ENCODE measurements at regions not wholly inside any gene's neighbourhood (a gene's known extent, or its start where the extent isn't known, plus 50 kb on each side); places are given as distances from the start of the nearest gene placed in this dataset.

DNA sequence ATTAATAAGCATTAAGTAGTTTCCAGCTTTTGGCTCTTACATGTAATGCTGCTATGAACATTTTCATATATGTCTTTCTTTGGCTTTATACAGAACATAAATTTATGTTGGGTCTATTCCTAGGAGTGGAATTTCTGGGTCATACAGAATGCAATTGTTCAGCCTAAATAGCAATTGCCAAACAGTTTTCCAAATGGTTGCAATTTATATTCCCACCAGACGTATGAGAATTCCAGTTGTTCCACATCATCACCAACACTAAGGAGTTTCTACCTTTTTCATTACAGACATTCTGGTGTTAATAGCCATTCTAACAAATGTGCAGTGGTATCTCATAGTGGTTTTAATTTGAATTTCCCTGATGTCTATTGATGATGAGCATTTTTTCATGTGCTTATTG is 160.1 kb upstream of the TMC3 start:
- DNase-seq (ENCODE audit: low spot score in 2 of 2) (no peak), ATAC-seq (no peak)
- no peak overlapping the region for H3K4me3 Mint-ChIP-seq
- no peak overlapping the region for H3K27ac Mint-ChIP-seq
- no peaks in the 10 kb centered on the region for H3K36me3 Mint-ChIP-seq
- no peaks in the 10 kb centered on the region for H3K4me1 Mint-ChIP-seq
- no peaks in the 10 kb centered on the region for H3K9me3 Mint-ChIP-seq

DNA sequence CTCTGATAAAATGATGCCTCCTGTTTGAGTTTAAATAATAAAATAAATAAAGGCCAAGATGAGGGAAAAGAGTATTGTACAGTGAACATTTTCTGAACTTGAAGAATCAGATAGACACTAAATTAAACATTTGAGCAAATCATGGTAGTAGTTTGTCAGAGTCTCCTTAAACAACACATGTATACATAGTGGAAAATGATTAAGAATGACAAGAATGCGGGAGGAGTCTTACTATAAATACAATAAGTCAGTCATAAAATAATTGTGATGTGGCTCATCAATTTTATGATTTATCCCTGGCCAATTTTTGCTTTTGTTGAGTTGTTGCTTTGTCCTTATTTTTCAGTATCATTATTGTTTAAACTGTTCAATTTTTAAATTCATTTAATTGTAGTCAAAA is 158.0 kb upstream of the TMC3 start:
- no peaks in the 10 kb centered on the region for H3K36me3 Mint-ChIP-seq
- no peak overlapping the region for H3K4me3 Mint-ChIP-seq
- no peak overlapping the region for H3K27ac Mint-ChIP-seq
- no peaks in the 10 kb centered on the region for H3K9me3 Mint-ChIP-seq
- ATAC-seq (no peak), DNase-seq (ENCODE audit: low spot score in 2 of 2) (no peak)
- H3K4me1 Mint-ChIP-seq: no peaks in the 10 kb centered on the region

DNA sequence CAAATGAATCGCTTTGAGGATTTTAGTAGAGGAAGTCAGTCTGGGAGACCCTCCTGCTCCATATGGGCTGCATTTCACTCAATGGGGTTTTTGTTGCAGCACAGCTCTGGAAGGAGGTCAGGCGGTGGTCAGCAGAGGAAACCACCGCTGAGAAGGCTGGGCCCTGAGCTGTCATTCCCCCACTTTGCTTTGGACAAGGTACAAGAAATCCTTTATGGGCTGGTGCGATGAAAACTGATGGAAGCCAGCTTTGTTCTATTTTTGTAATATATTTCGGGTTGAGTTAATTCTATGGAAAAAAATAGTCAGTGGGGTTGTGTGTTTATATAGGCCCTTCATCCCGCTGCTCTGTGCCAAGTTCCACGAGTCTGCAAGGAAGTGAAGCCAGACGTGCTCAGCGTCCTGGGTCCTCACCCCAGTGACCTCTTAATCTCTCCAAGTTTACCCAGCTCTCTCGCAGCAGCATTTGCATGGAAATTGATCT is 157.1 kb upstream of the TMC3 start:
- ATAC-seq: no peak
- Mint-ChIP-seq H3K36me3 (no peaks in the 10 kb centered on the region), H3K4me3 (no peak overlapping the region), H3K9me3 (no peaks in the 10 kb centered on the region), H3K4me1 (no peaks in the 10 kb centered on the region), H3K27ac (no peak overlapping the region)
- no peak for DNase-seq (ENCODE audit: low spot score in 2 of 2)

DNA sequence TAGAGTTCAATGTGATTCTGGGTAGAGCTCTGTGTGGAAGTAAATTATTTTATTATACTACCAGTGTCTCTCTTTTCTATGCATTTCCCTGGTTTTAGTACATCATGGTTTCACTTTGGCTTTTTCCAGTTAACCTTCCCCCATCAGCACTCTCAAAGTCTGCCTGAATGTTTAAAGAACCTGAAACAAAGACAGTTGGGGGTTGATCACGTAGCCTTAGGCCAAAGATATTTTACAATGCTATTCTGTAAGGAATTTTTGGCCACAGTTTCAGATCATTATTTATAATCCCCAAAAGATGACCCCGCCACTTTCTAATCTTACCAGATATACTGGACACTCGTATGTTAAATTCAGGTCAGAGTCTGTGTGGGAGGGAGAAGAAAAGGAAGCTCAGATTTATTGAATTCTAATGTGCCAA is 156.3 kb upstream of the TMC3 start:
- DNase-seq (ENCODE audit: low spot score in 2 of 2): no peak
- no peak overlapping the region for H3K4me3 Mint-ChIP-seq
- no peaks in the 10 kb centered on the region for H3K9me3 Mint-ChIP-seq
- H3K4me1 Mint-ChIP-seq: no peaks in the 10 kb centered on the region
- H3K36me3 Mint-ChIP-seq: no peaks in the 10 kb centered on the region
- no peak overlapping the region for H3K27ac Mint-ChIP-seq
- no peak for ATAC-seq

DNA sequence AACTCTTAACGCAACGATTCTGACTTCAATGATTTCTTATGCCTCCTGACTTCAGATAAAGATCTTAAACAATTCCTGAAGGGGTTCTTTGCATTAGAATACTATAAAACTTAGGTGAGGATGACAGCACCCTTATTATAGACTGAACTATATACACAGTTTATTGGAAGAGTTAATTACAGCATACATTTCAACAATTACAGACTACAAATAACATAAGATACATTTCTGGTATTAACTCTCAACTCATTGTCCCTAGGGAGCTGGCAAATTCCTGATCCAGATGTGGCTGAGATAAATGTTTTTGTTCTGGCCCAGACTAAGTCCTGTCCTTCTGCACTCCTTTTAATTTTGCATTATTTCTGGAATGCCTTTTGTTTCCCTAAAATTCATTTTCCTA is 155.5 kb upstream of the TMC3 start:
- Mint-ChIP-seq H3K4me3 (no peak overlapping the region), H3K9me3 (no peaks in the 10 kb centered on the region), H3K4me1 (no peaks in the 10 kb centered on the region), H3K27ac (no peak overlapping the region), H3K36me3 (no peaks in the 10 kb centered on the region)
- ATAC-seq (no peak), DNase-seq (ENCODE audit: low spot score in 2 of 2) (no peak)

DNA sequence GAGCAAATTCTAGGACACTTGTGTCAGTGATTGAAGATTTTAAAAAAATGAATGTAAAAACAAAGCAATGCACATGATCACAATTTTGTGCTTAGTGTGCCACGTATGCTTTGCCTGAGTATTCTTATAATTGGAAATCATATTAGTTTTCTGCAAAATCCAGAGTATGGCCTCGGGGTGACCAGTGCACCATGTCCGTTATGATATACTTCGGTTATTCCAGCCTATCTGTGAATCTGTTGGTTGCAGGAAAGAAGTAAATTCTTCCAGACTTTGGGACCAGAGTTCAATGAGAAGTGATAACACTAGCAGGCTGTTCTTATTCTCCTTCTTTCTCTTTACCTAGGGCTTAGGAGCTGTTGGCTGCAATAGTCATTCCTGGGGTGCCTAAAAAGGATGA is 152.0 kb upstream of the TMC3 start:
- ATAC-seq (no peak), DNase-seq (ENCODE audit: low spot score in 2 of 2) (no peak)
- no peaks in the 10 kb centered on the region for H3K36me3 Mint-ChIP-seq
- H3K4me1 Mint-ChIP-seq: no peaks in the 10 kb centered on the region
- H3K9me3 Mint-ChIP-seq: no peaks in the 10 kb centered on the region
- H3K4me3 Mint-ChIP-seq: no peak overlapping the region
- H3K27ac Mint-ChIP-seq: no peak overlapping the region

DNA sequence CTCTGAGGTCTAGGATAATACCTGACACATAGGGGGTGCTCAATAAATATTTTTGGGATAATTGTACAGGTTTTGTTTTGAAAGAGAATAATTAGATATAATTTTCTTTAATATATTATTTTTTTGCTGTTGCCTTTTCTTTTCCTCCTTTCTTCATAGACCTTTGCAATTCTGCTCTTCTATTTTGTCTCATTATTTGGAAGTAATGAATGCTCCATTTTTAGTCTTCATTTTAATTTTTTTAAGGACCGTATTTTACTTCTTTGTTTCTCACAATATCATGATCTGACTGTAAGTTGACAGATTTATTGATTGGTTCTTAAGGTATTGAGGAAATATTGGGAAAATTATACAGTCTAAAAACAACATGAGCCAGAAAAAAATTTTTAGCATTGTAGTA is 150.5 kb upstream of the TMC3 start:
- DNase-seq (ENCODE audit: low spot score in 2 of 2): no peak
- H3K27ac Mint-ChIP-seq: no peak overlapping the region
- H3K4me3 Mint-ChIP-seq: no peak overlapping the region
- H3K36me3 Mint-ChIP-seq: no peaks in the 10 kb centered on the region
- H3K4me1 Mint-ChIP-seq: no peaks in the 10 kb centered on the region
- H3K9me3 Mint-ChIP-seq: no peaks in the 10 kb centered on the region
- no peak for ATAC-seq

DNA sequence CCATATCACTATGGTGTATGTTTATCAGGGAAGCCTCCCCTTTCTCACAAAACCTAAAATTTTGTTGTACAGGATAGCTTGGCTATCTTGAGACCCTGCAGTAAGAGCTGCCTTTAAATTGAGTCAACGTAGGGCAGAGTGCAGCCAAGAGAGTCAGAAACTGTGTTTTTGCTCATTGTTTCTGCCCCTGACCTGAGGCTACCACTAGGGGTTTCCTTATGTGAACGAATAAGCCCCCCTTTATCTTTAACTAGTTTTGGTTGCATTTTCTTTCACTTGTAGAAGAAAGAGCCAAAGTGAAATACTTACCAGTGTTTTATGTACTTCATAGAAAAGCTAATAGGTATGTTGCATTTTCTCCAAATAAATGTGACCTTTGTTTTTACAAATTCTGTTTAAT is 149.9 kb upstream of the TMC3 start:
- Mint-ChIP-seq H3K4me3 (no peak overlapping the region), H3K9me3 (no peaks in the 10 kb centered on the region), H3K36me3 (no peaks in the 10 kb centered on the region), H3K4me1 (no peaks in the 10 kb centered on the region), H3K27ac (no peak overlapping the region)
- ATAC-seq: no peak
- DNase-seq (ENCODE audit: low spot score in 2 of 2): no peak

DNA sequence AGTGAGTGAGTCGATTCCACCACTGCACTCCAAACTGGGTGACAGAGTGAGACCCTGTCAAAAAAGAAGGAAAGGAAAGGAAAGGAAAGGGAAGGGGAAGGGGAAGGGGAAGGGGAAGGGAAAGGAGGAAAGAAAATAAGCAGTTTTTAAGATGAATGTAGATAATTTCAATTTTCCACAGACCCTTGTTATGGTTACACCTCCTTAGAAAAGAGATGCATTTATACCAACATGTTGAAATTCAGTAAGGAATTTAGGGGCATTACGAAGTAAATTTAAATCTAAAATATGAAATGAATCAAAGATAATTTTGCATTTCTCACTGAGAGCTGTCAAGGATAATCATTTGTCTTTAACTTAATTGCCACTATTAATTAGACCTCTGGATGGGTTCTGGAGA is 146.5 kb upstream of the TMC3 start:
- no peaks in the 10 kb centered on the region for H3K9me3 Mint-ChIP-seq
- ATAC-seq (no peak), DNase-seq (ENCODE audit: low spot score in 2 of 2) (no peak)
- no peaks in the 10 kb centered on the region for H3K36me3 Mint-ChIP-seq
- no peak overlapping the region for H3K27ac Mint-ChIP-seq
- H3K4me1 Mint-ChIP-seq: no peaks in the 10 kb centered on the region
- H3K4me3 Mint-ChIP-seq: no peak overlapping the region

DNA sequence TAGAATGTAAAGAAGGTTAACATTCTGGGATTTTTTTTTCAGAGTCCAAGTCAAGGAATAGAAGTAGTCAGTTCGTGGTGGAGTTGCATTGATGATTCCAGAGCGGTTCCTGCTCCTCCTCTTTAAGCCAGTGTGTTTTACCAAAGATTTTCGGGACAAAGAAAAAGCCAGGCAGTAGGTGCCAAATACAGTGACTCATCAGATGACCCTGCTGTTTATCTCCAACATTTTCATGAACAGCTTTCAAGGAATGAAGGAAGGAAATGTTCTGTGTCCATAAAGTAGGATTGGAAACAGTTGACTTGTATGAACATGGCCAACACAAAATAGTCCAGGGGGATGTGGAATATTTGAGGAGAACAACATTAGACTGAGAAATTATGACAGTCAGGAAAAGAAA is 142.4 kb upstream of the TMC3 start:
- Mint-ChIP-seq H3K9me3 (no peaks in the 10 kb centered on the region), H3K4me3 (no peak overlapping the region), H3K27ac (no peak overlapping the region), H3K36me3 (no peaks in the 10 kb centered on the region), H3K4me1 (no peaks in the 10 kb centered on the region)
- ATAC-seq (no peak), DNase-seq (ENCODE audit: low spot score in 2 of 2) (no peak)

DNA sequence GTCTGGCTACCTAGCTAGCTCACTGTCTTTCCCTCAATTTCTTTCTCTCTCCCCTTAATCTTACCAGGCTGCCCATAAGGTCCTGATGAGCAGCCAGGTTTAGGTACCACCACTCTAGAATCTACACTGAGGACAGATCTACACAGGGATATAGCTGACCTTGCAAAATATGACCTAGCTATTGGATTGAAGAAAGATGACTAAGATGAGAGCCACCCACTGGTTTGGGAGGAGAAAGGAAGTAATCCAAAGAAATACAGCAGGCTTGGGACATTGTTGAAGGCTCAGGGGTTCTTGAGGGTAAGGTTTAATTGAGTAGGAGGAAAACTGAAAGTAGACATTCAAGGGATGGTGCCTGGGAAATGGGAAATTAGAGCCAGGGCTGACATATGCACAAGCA is 142.0 kb upstream of the TMC3 start:
- Mint-ChIP-seq H3K4me1 (no peaks in the 10 kb centered on the region), H3K27ac (no peak overlapping the region), H3K9me3 (no peaks in the 10 kb centered on the region), H3K36me3 (no peaks in the 10 kb centered on the region), H3K4me3 (no peak overlapping the region)
- ATAC-seq: no peak
- DNase-seq (ENCODE audit: low spot score in 2 of 2): no peak

DNA sequence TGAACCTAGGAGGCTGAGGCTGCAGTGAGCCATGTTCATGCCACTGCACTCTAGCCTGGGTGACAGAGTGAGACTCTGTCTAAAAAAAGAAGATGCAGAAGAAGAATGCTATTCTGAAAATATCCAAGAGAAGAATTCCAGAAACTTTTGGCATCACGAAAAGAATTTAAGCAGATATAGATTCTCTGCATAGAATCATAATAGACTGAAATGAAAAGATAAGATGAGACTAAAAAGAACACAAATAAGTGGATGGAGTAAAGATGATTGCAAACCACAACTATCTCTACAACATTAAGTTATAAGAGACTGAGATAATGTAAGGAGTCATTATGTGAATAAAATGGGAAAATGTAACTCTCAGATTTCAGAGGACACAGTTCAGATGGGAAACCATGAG is 140.7 kb upstream of the TMC3 start:
- Mint-ChIP-seq H3K4me1 (no peaks in the 10 kb centered on the region), H3K27ac (no peak overlapping the region), H3K36me3 (no peaks in the 10 kb centered on the region), H3K4me3 (no peak overlapping the region), H3K9me3 (no peaks in the 10 kb centered on the region)
- ATAC-seq (no peak), DNase-seq (ENCODE audit: low spot score in 2 of 2) (no peak)

DNA sequence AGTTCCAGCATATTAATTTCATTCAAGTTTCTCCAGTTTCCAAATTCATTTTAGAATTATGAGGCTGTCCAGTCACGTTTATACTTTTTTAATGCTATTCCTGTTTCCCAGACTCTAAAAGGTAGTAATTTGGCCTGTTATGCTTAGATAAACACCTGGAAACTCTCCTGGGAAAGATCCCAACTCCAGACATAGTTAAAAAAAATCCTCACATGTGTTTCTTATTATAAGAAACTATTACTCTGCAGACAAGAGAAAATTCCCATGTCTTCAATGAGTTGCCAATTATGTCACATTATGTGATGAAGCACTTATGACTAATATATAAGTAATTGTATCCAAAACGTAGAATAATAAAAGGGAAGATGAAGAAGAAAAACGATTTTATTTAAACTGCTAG is 137.1 kb upstream of the TMC3 start:
- H3K27ac Mint-ChIP-seq: no peak overlapping the region
- H3K4me1 Mint-ChIP-seq: no peaks in the 10 kb centered on the region
- no peaks in the 10 kb centered on the region for H3K36me3 Mint-ChIP-seq
- no peak overlapping the region for H3K4me3 Mint-ChIP-seq
- DNase-seq (ENCODE audit: low spot score in 2 of 2) (no peak), ATAC-seq (no peak)
- no peaks in the 10 kb centered on the region for H3K9me3 Mint-ChIP-seq

DNA sequence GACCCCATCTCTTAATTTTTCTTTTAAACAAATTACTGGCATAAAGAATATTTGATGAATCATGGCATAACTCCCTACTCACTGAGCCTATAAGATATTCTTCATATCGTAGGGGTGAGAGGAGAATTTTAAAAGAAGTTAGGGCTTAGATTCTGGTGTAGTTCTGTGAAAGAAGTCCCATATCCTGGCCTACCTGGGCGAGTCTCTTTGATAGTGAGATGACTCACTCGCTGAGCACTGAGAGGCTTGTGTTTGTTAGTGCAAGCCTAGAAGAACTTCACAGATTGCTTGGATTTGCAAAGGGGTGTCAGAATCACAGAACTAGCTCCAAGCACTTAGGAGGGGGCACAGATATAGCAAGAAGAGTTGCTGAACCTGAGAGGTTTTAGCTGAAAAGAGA is 133.8 kb upstream of the TMC3 start:
- Mint-ChIP-seq H3K4me3 (no peak overlapping the region), H3K27ac (no peak overlapping the region), H3K4me1 (no peaks in the 10 kb centered on the region), H3K36me3 (no peaks in the 10 kb centered on the region), H3K9me3 (no peaks in the 10 kb centered on the region)
- ATAC-seq: no peak
- DNase-seq (ENCODE audit: low spot score in 2 of 2): no peak

DNA sequence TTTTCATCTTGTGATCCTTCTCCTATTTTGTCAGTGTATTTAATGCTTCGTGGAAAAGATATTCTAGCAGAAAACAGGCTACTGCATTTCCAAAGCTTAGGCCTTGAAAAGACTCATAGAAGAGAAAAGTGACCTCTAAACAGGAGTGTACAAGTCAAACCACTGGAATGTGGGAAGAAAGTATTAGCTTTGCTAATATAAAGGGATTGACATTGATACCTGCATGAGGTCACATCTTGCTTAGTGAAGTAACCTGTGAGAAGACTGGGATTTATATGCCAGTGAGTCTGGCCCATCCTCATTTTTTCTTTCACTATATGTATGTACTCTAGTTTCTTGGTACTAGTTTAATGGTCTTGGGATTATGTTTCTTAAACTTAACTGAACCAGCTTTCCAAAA is 132.9 kb upstream of the TMC3 start:
- no peak for ATAC-seq
- H3K4me3 Mint-ChIP-seq: no peak overlapping the region

DNA sequence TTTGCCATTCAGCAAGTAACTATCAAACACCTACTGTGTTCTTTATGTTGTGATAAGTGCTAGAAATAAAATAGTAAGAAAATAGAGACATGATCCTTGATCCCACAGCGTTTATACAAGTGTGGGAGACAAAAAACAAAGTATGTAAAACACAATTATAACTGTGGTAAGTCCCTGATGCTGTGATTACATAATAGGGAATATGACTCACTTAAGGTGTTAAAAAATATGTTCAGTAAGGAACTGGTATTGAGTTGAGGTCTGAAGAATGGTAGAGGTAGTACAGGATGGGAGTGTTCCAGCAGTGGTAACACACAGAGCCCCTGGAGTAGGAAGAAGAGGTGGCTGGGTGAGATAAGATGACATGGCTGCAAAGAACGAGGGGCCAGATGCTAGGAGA is 132.1 kb upstream of the TMC3 start:
- DNase-seq (ENCODE audit: low spot score in 2 of 2) (no peak), ATAC-seq (no peak)
- H3K4me1 Mint-ChIP-seq: no peaks in the 10 kb centered on the region
- H3K4me3 Mint-ChIP-seq: no peak overlapping the region
- H3K36me3 Mint-ChIP-seq: no peaks in the 10 kb centered on the region
- H3K27ac Mint-ChIP-seq: no peak overlapping the region
- no peaks in the 10 kb centered on the region for H3K9me3 Mint-ChIP-seq

More for the DNA sequence above, 132.9 kb upstream of the TMC3 start:
- Mint-ChIP-seq H3K27ac (no peak overlapping the region), H3K9me3 (no peaks in the 10 kb centered on the region), H3K36me3 (no peaks in the 10 kb centered on the region), H3K4me1 (no peaks in the 10 kb centered on the region)
- DNase-seq (ENCODE audit: low spot score in 2 of 2): no peak

DNA sequence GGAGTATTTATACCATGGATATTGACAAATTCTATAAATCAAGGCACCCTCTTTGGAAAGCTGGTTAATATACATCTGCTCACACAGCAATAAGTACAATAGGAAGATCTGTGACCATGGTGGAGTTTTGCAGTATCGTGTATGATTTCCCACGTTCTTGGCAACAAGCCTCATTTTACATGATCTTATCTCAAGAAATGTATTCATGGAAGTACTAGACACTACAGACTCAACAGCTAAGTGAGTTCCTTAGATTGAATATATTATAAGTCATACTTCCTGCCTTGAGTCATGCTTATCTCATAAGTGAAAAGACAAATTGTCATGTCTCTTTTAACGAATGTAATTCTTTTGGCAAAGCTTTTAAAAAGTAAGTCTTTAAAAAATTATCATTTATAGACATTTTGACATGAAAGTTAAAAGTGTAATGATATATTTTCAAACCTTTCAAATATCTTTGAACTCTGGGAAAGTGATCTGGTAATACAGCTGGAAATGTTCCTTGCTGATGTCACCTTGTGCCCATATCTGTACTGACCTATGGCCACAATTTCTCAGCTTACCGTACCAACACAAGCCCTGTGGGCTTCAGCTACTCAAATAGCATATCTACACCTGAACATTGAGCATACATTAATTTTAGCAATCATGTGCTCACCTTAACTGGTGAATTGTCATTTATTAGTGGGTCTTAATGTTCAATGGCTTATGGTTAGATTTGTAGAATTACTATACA is 130.3 kb upstream of the TMC3 start:
- H3K36me3 Mint-ChIP-seq: no peaks in the 10 kb centered on the region

More for the DNA sequence above, 130.3 kb upstream of the TMC3 start:
- no peak for DNase-seq (ENCODE audit: low spot score in 2 of 2)
- Mint-ChIP-seq H3K4me1 (no peaks in the 10 kb centered on the region), H3K4me3 (no peak overlapping the region), H3K27ac (no peak overlapping the region), H3K9me3 (no peaks in the 10 kb centered on the region)
- ATAC-seq: no peak

All from stimulated activated effector memory CD8-positive, alpha-beta T cell treated with anti-CD3 and anti-CD28 coated beads, Interleukin-12 subunit alpha, Interleukin-12 subunit beta, amount 100 ng/mL, for 72 hours (primary cell).